Gastroesophageal sphincter (tissue), 3 donors: ENCODE measurements at regions not wholly inside any gene's neighbourhood (a gene's known extent, or its start where the extent isn't known, plus 50 kb on each side); places are given as distances from the start of the nearest gene placed in this dataset.

ENCODE experiments used
- CTCF ChIP-seq, 4 experiments: fragments of 200-600 bp in 2 of 4; fragments of 450-650 bp in 2 of 4; sonication (generic) in 1 of 4; IDR thresholded peaks; one replicate each; pipeline ENCODE4 v1.5.1; 2017 to 2019; ENCODE audit warnings: antibody characterized with exemption in 4 of 4, mild to moderate bottlenecking in 2 of 4, moderate library complexity in 2 of 4
- EP300 ChIP-seq: sonication (generic); formaldehyde crosslinking; IDR thresholded peaks from one replicate; pipeline ENCODE4 v1.6.1; 2017; ENCODE audit warnings: antibody characterized with exemption, mild to moderate bottlenecking
- POLR2A ChIP-seq, 2 donors: fragments of 450-650 bp; IDR thresholded peaks; one replicate each; pipeline ENCODE4 v1.6.1; 2017; ENCODE audit warnings: antibody characterized with exemption in 2 of 2, mild to moderate bottlenecking in 2 of 2, moderate library complexity in 1 of 2
- POLR2AphosphoS5 ChIP-seq: sonication (generic); formaldehyde crosslinking; IDR thresholded peaks from one replicate; pipeline ENCODE4 v1.6.1; 2017; ENCODE audit warnings: antibody characterized with exemption

- TF ChIP-seq EP300 (no peak), CTCF (IDR thresholded peaks at IDR 0.05) (no peak), POLR2A (IDR thresholded peaks at IDR 0.05) (no peak), POLR2AphosphoS5 (no peak)
These were observed 828.8 kb downstream of the TMTC2 start for GRCh38 chr12:83515306-83516026.
